Vagina (tissue), 2 donors: ENCODE measurements at regions not wholly inside any gene's neighbourhood (a gene's known extent, or its start where the extent isn't known, plus 50 kb on each side); places are given as distances from the start of the nearest gene placed in this dataset.

Experiments
- POLR2A ChIP-seq, 2 donors: fragments of 450-650 bp; IDR thresholded peaks; one replicate each; pipeline ENCODE4 v1.6.1; 2017; ENCODE audit warnings: antibody characterized with exemption in 2 of 2, mild to moderate bottlenecking in 2 of 2, moderate library complexity in 2 of 2
- POLR2AphosphoS5 ChIP-seq, 2 donors: sonication (generic); formaldehyde crosslinking; IDR thresholded peaks; one replicate each; pipeline ENCODE4 v1.9.0; 2017; ENCODE audit warnings: antibody characterized with exemption in 2 of 2, mild to moderate bottlenecking in 2 of 2, low read depth in 1 of 2; ENCODE audit not compliant: insufficient read depth in 1 of 2
- TF ChIP-seq, protein P1 (sequence below), 3 experiments: fragments of 450-650 bp in 2 of 3; fragments of 200-600 bp in 1 of 3; sonication (generic) in 1 of 3; IDR thresholded peaks; one replicate each; pipeline ENCODE4 v1.5.1; 2017 to 2019; ENCODE audit warnings: antibody characterized with exemption in 3 of 3, mild to moderate bottlenecking in 2 of 3, moderate library complexity in 2 of 3

DNA sequence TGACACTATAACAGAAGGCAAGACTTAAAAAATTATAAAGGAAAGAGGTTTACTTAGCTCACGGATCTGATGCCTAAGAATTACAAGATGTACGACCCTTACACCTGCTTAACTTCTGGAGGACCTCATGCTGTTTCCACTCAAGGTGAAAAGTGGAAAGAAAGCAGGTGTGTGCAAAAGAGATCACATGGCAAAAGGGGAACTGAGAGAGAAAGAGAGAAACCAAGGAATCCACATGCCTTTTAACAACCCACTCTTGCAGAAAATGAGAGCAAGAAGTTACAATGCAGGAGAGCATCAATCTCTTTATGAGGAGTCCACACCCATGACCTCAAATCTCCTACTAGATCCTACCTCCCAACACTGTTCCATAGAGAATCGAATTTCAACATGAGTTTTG, 2382.2 kb downstream of the TP53TG3F start:
- TF ChIP-seq POLR2A (IDR thresholded peaks at IDR 0.05) = no peak
- TF ChIP-seq, protein P1, sequence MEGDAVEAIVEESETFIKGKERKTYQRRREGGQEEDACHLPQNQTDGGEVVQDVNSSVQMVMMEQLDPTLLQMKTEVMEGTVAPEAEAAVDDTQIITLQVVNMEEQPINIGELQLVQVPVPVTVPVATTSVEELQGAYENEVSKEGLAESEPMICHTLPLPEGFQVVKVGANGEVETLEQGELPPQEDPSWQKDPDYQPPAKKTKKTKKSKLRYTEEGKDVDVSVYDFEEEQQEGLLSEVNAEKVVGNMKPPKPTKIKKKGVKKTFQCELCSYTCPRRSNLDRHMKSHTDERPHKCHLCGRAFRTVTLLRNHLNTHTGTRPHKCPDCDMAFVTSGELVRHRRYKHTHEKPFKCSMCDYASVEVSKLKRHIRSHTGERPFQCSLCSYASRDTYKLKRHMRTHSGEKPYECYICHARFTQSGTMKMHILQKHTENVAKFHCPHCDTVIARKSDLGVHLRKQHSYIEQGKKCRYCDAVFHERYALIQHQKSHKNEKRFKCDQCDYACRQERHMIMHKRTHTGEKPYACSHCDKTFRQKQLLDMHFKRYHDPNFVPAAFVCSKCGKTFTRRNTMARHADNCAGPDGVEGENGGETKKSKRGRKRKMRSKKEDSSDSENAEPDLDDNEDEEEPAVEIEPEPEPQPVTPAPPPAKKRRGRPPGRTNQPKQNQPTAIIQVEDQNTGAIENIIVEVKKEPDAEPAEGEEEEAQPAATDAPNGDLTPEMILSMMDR (IDR thresholded peaks at IDR 0.05) = no peak
- no peak for TF ChIP-seq POLR2AphosphoS5 (IDR thresholded peaks at IDR 0.05; ENCODE audit: insufficient read depth in 1 of 2, low read depth in 1 of 2)
